Ovary (tissue), 3 donors: ENCODE measurements at regions not wholly inside any gene's neighbourhood (a gene's known extent, or its start where the extent isn't known, plus 50 kb on each side); places are given as distances from the start of the nearest gene placed in this dataset.

Source experiments
- CTCF ChIP-seq, 3 donors: fragments of 450-650 bp in 2 of 3; fragments of 200-600 bp in 1 of 3; IDR thresholded peaks; one replicate each; pipeline versions ENCODE4 v1.5.1 to v1.8.0; 2016 to 2022; ENCODE audit warnings: antibody characterized with exemption in 3 of 3, mild to moderate bottlenecking in 1 of 3
- POLR2A ChIP-seq: fragments of 450-650 bp; IDR thresholded peaks from one replicate; pipeline ENCODE4 v1.6.1; 2017; ENCODE audit warnings: antibody characterized with exemption, mild to moderate bottlenecking, moderate library complexity
- donor health status: DM: no; HTN: no; CAD: no.

- TF ChIP-seq CTCF (IDR thresholded peaks at IDR 0.05) (no peak), POLR2A (no peak)
These were observed 231.1 kb downstream of the ARHGAP12 start for GRCh38 chr10:31697271-31698180.
